H1 (cell line): ENCODE measurements at regions not wholly inside any gene's neighbourhood (a gene's known extent, or its start where the extent isn't known, plus 50 kb on each side); places are given as distances from the start of the nearest gene placed in this dataset.
A peak's percentile ranks its signal among the peaks of the same experiment; 100 is the strongest.

ENCODE experiments used
- CTCF ChIA-PET: fragments of 300-600 bp; sonication (Branson Sonifier 250); formaldehyde crosslinking; loops from one replicate; lab custom pipeline; 2021; ENCODE audit not compliant: partially characterized antibody; lab: Charles Lee
- POLR2A ChIA-PET: fragments of 300-600 bp; sonication (Branson Sonifier 250); formaldehyde crosslinking; loops from one replicate; lab custom pipeline; 2021; ENCODE audit warnings: inconsistent platforms; ENCODE audit not compliant: partially characterized antibody; lab: Charles Lee
- DNase-seq, 2 experiments: peaks; one replicate each; pipeline versions ENCODE4 v3.0.0 to v3.0.0-alpha.2; 2010 to 2022; ENCODE audit warnings: low spot score in 2 of 2, low read depth in 1 of 2, mixed read lengths in 1 of 2
- FAIRE-seq: peaks from 2 replicates; lab custom pipeline; 2011; peaks lifted over from hg19 to GRCh38; lab: Jason Lieb, UNC
- H2AFZ ChIP-seq: 2 replicates; pipeline ENCODE4 v1.8.1; 2012; ENCODE audit warnings: low read length, inconsistent platforms
- H2AK5ac ChIP-seq: 2 replicates; pipeline ENCODE4 v1.6.1; 2013; ENCODE audit warnings: low read depth, low read length
- H2BK120ac ChIP-seq: replicated peaks from 2 replicates; pipeline ENCODE3; 2013; ENCODE audit warnings: low read depth, low read length, inconsistent platforms
- H2BK12ac ChIP-seq: 2 replicates; pipeline ENCODE4 v1.6.1; 2013; ENCODE audit warnings: low read depth, low read length
- H2BK15ac ChIP-seq: 2 replicates; pipeline ENCODE4 v1.6.1; 2013; ENCODE audit warnings: low read length
- H2BK20ac ChIP-seq: 2 replicates; pipeline ENCODE4 v1.6.1; 2013; ENCODE audit warnings: low read length
- H2BK5ac ChIP-seq: 2 replicates; pipeline ENCODE4 v1.6.1; 2013; ENCODE audit warnings: low read depth, low read length
- H3K14ac ChIP-seq: 2 replicates; pipeline ENCODE4 v1.6.1; 2013; ENCODE audit warnings: inconsistent platforms; ENCODE audit not compliant: insufficient read length
- H3K18ac ChIP-seq: 2 replicates; pipeline ENCODE4 v1.6.1; 2013; ENCODE audit warnings: low read length; ENCODE audit errors: extremely low read depth
- H3K23ac ChIP-seq: 2 replicates; pipeline ENCODE4 v1.6.1; 2013; ENCODE audit warnings: inconsistent platforms; ENCODE audit not compliant: insufficient read length
- H3K23me2 ChIP-seq: 2 replicates; pipeline ENCODE4 v1.6.1; 2013; ENCODE audit warnings: low read depth, low read length
- H3K27ac ChIP-seq: 2 replicates; pipeline ENCODE4 v1.6.1; 2011; ENCODE audit warnings: low read depth, low read length, inconsistent platforms
- H3K27me3 ChIP-seq, 4 experiments: replicated peaks in 1 of 4; 1 replicate in 1 of 4; 2 replicates in 3 of 4; pipeline versions ENCODE4 v1.6.1 to v1.8.1; 2011 to 2013; ENCODE audit warnings: low read length in 3 of 4, mild to moderate bottlenecking in 3 of 4, inconsistent platforms in 2 of 4, mixed read lengths in 2 of 4, moderate library complexity in 1 of 4; ENCODE audit not compliant: control insufficient read depth in 3 of 4, insufficient read depth in 3 of 4; ENCODE audit errors: extremely low read depth in 1 of 4
- H3K36me3 ChIP-seq, 4 experiments: 2 replicates each; pipeline versions ENCODE4 v1.6.1 to v1.8.1; 2011 to 2013; ENCODE audit warnings: mild to moderate bottlenecking in 4 of 4, low read length in 3 of 4, moderate library complexity in 2 of 4, control low read depth in 1 of 4, inconsistent platforms in 1 of 4; ENCODE audit not compliant: insufficient read depth in 4 of 4, control insufficient read depth in 2 of 4
- H3K4ac ChIP-seq: replicated peaks from 2 replicates; pipeline ENCODE3; 2013; ENCODE audit warnings: low read length, low read depth, mixed read lengths, inconsistent platforms; ENCODE audit not compliant: insufficient read length
- H3K4me1 ChIP-seq, 4 experiments: replicated peaks in 1 of 4; 1 replicate in 1 of 4; 2 replicates in 3 of 4; pipeline versions ENCODE4 v1.6.1 to v1.8.1; 2011 to 2013; ENCODE audit warnings: low read length in 3 of 4, inconsistent platforms in 2 of 4, mixed read lengths in 1 of 4; ENCODE audit not compliant: insufficient read depth in 4 of 4, control insufficient read depth in 3 of 4
- H3K4me2 ChIP-seq, 2 experiments: 2 replicates each; pipeline versions ENCODE4 v1.6.1 to v1.8.1; 2011 to 2013; ENCODE audit warnings: low read depth in 2 of 2, low read length in 2 of 2, control low read depth in 1 of 2, inconsistent platforms in 1 of 2, mild to moderate bottlenecking in 1 of 2; ENCODE audit not compliant: insufficient read depth in 1 of 2
- H3K4me3 ChIP-seq, 4 experiments: fragments of 200-600, 300-600 bp in 1 of 4; sonication (generic), shearing (Covaris generic), sonication (Bioruptor Twin) in 1 of 4; 2 replicates each; pipeline versions ENCODE4 v1.5.1 to v1.8.1; 2011 to 2016; ENCODE audit warnings: low read length in 4 of 4, low read depth in 3 of 4, control low read depth in 2 of 4, inconsistent platforms in 2 of 4, mild to moderate bottlenecking in 2 of 4, mixed read lengths in 1 of 4, moderate library complexity in 1 of 4; ENCODE audit not compliant: insufficient read depth in 2 of 4; ENCODE audit errors: extremely low read depth in 1 of 4
- H3K56ac ChIP-seq: replicated peaks from 2 replicates; pipeline ENCODE3; 2013; ENCODE audit warnings: low read depth, mild to moderate bottlenecking, mixed read lengths, low read length, inconsistent platforms; ENCODE audit not compliant: insufficient read length
- H3K79me1 ChIP-seq: 2 replicates; pipeline ENCODE4 v1.6.1; 2013; ENCODE audit warnings: low read depth, low read length, control low read depth
- H3K79me2 ChIP-seq, 2 experiments: 2 replicates each; pipeline versions ENCODE4 v1.6.1 to v1.8.1; 2012 to 2013; ENCODE audit warnings: low read length in 2 of 2, mild to moderate bottlenecking in 2 of 2, inconsistent platforms in 1 of 2; ENCODE audit not compliant: insufficient read depth in 2 of 2, control insufficient read depth in 1 of 2
- H3K9ac ChIP-seq, 4 experiments: replicated peaks in 1 of 4; 1 replicate in 1 of 4; 2 replicates in 3 of 4; pipeline versions ENCODE4 v1.6.1 to v1.8.1; 2011 to 2013; ENCODE audit warnings: low read depth in 3 of 4, low read length in 3 of 4, control low read depth in 2 of 4, mild to moderate bottlenecking in 2 of 4, moderate library complexity in 2 of 4, inconsistent platforms in 1 of 4; ENCODE audit errors: extremely low read depth in 1 of 4
- H3K9me3 ChIP-seq, 2 experiments: 2 replicates each; pipeline versions ENCODE4 v1.6.1 to v1.8.1; 2012 to 2013; ENCODE audit warnings: mild to moderate bottlenecking in 2 of 2, moderate library complexity in 2 of 2, control low read depth in 1 of 2, inconsistent platforms in 1 of 2, low read depth in 1 of 2, low read length in 1 of 2, mixed read lengths in 1 of 2; ENCODE audit not compliant: insufficient read depth in 2 of 2
- H4K20me1 ChIP-seq, 2 experiments: replicated peaks in 1 of 2; 2 replicates each; pipeline versions ENCODE3 to v1.8.1; 2011 to 2013; ENCODE audit warnings: inconsistent platforms in 2 of 2, low read length in 2 of 2, mild to moderate bottlenecking in 1 of 2; ENCODE audit not compliant: insufficient read depth in 2 of 2, control insufficient read depth in 1 of 2
- H4K5ac ChIP-seq: 2 replicates; pipeline ENCODE4 v1.6.1; 2013; ENCODE audit warnings: low read length, low read depth, mixed read lengths, inconsistent platforms; ENCODE audit not compliant: insufficient read length
- H4K8ac ChIP-seq: 2 replicates; pipeline ENCODE4 v1.8.0; 2013; ENCODE audit warnings: mild to moderate bottlenecking, moderate library complexity, low read length, inconsistent platforms; ENCODE audit not compliant: insufficient read depth; ENCODE audit errors: extremely low read depth
- H4K91ac ChIP-seq: replicated peaks from 2 replicates; pipeline ENCODE3; 2013; ENCODE audit warnings: low read length, mixed read lengths, inconsistent platforms; ENCODE audit not compliant: insufficient read length
- ASH2L ChIP-seq: fragments of 200-600, 300-600 bp; sonication (generic); IDR thresholded peaks from one replicate; pipeline ENCODE4 v1.7.1; 2017; ENCODE audit warnings: low read length
- CBX5 ChIP-seq: fragments of 300-800, 300-1000 bp; sonication (generic); IDR thresholded peaks from 2 replicates; pipeline ENCODE4 v1.7.1; 2016; ENCODE audit warnings: antibody characterized with exemption, low read length, low read depth
- GTF2F1 ChIP-seq: IDR thresholded peaks from 2 replicates; pipeline ENCODE4 v1.6.1; 2012; ENCODE audit warnings: low read depth, low read length, improper control_type of control experiment, borderline replicate concordance
- HDAC2 ChIP-seq, 2 experiments: fragments of 300-600 bp in 1 of 2; sonication (generic) in 1 of 2; IDR thresholded peaks; 2 replicates each; pipeline ENCODE4 v1.6.1; 2011 to 2012; ENCODE audit warnings: low read depth in 2 of 2, low read length in 2 of 2, mild to moderate bottlenecking in 2 of 2, moderate library complexity in 2 of 2, borderline replicate concordance in 1 of 2, inconsistent platforms in 1 of 2
- JUND ChIP-seq: IDR thresholded peaks from 2 replicates; pipeline ENCODE4 v1.6.1; 2011; ENCODE audit warnings: mild to moderate bottlenecking, improper control_type of control experiment, low read length
- POU5F1 ChIP-seq: IDR thresholded peaks from 2 replicates; pipeline ENCODE4 v1.6.1; 2011; ENCODE audit warnings: low read depth, mild to moderate bottlenecking, low read length, moderate library complexity
- RBBP5 ChIP-seq: IDR thresholded peaks from 2 replicates; pipeline ENCODE4 v1.7.1; 2012; ENCODE audit warnings: low read depth, mild to moderate bottlenecking, inconsistent platforms, low read length, moderate library complexity, borderline replicate concordance
- WGBS, 2 experiments: shearing (Covaris generic) in 1 of 2; methylation state at CpG; one replicate each; pipeline versions ENCODE4 v1.1.6 to v1.1.7; 2013 to 2015; ENCODE audit warnings: low lambda C conversion rate in 2 of 2, mixed read lengths in 2 of 2, inconsistent platforms in 1 of 2, low coverage in 1 of 2, missing lambda C conversion rate in 1 of 2; ENCODE audit not compliant: insufficient replicate concordance in 2 of 2, insufficient coverage in 1 of 2, insufficient read length in 1 of 2; ENCODE audit errors: extremely low coverage in 1 of 2, missing lambda C conversion rate in 1 of 2; 5-methylcytosine and 5-hydroxymethylcytosine counted together
- TF ChIP-seq, protein P1 (sequence below): IDR thresholded peaks from 2 replicates; pipeline ENCODE4 v1.6.1; 2012; ENCODE audit warnings: inconsistent platforms

DNA sequence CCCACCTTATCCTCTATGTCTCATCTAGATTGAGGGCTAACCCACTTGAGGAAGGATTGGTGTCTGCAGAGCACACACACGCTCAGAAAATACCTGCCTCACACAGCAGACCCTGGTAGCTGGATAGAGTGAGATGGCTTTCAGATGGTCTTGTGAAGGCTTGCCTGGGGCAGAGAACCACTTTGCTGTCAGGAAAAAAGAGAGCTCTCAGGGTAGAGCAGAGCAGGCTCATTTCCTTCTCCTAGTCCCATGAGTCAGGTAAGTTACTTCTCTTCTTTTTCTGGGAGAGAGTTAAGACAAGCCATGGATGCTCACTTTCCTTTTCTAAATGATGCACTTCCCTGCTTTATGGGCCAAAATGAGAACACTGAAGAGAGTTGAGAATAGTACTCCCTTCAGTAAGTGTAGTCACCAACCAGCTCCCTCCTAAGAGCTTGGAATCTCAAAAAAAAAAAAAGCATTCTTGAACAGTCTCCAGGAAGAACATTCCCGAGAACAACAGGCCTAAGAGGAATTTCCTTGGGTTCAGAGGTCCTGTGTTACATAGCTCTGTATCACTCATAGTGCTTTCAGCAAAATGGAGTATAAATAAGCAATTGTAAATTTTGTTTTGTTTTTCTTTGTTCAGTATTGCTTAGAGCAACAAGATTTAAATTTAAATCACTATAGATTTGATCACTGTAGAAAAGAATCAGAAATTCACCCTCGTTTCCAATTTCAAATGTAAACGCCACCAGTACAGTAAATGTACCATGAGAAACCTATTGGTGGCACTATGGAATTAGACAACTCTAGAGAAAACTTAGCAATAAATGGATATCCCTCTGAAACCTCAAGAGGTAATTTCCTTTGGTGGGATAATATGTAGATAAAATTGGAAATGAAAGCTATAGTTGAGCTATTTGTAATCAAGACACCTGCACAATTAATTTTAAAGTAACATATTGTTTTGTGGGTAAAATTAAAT is 530.3 kb downstream of the RFPL4B start:
- H3K23ac ChIP-seq = no peak overlapping the region
- H4K8ac ChIP-seq = no peak overlapping the region
- no peaks in the 10 kb centered on the region for H3K27me3 ChIP-seq
- no peak overlapping the region for H3K18ac ChIP-seq
- no peaks in the 10 kb centered on the region for H4K20me1 ChIP-seq
- 88% methylated on average over 4 of the region's 4 CpGs; no CpG with 5 or more reads in 1 of the 2 experiments for WGBS, 2 experiments
- no peak overlapping the region for H3K56ac ChIP-seq
- H2AK5ac ChIP-seq = no peak overlapping the region
- no peak overlapping the region for H3K4me3 ChIP-seq
- DNase-seq (no peak), FAIRE-seq (no peak)
- H3K79me2 ChIP-seq = no peaks in the 10 kb centered on the region
- no peak overlapping the region for H2BK5ac ChIP-seq
- no peaks in the 10 kb centered on the region; a peak in 1 of 4 replicates for H3K9me3 ChIP-seq
- H3K79me1 ChIP-seq = no peaks in the 10 kb centered on the region
- CTCF ChIA-PET = interaction anchor here (0.6 to 1.5 kb wide), 5 partner anchors 35 to 794 kb away, joined by 3 to 4 read pairs (median 3); no protein-coding TSS in a partner anchor
- POLR2A ChIA-PET = no interaction called here
- H2BK12ac ChIP-seq = no peak overlapping the region
- H3K23me2 ChIP-seq = no peaks in the 10 kb centered on the region
- no peak overlapping the region for H2BK15ac ChIP-seq
- no peak overlapping the region for H3K4ac ChIP-seq
- no peak overlapping the region for H3K27ac ChIP-seq
- H3K14ac ChIP-seq = no peak overlapping the region
- H3K4me1 ChIP-seq = no peaks in the 10 kb centered on the region; a peak in 1 of 7 replicates
- H2AFZ ChIP-seq = peak overlapping the region; percentile 66; the same call in 1 of the 2 replicates
- H3K9ac ChIP-seq = no peak overlapping the region
- no peak overlapping the region for H4K91ac ChIP-seq
- H4K5ac ChIP-seq = no peak overlapping the region
- H2BK120ac ChIP-seq = no peak overlapping the region
- H3K36me3 ChIP-seq = no peaks in the 10 kb centered on the region
- H3K4me2 ChIP-seq = no peak overlapping the region
- H2BK20ac ChIP-seq = no peak overlapping the region
- TF ChIP-seq, protein P1, sequence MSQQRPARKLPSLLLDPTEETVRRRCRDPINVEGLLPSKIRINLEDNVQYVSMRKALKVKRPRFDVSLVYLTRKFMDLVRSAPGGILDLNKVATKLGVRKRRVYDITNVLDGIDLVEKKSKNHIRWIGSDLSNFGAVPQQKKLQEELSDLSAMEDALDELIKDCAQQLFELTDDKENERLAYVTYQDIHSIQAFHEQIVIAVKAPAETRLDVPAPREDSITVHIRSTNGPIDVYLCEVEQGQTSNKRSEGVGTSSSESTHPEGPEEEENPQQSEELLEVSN = no peak
- TF ChIP-seq ASH2L = no peak
- no peak for TF ChIP-seq JUND
- TF ChIP-seq GTF2F1 = no peak
- no peak for TF ChIP-seq RBBP5
- TF ChIP-seq POU5F1 = no peak
- TF ChIP-seq HDAC2 (IDR thresholded peaks at IDR 0.05; ENCODE audit: borderline replicate concordance in 1 of 2, low read depth in 2 of 2, low read length in 2 of 2) = no peak
- no peak for TF ChIP-seq CBX5
